ENCODE measurements at regions not wholly inside any gene's neighbourhood (a gene's known extent, or its start where the extent isn't known, plus 50 kb on each side); places are given as distances from the start of the nearest gene placed in this dataset.

GRCh38 chr12:92414170-92415070 lies 268.8 kb upstream of the BTG1 start:
- H3K27ac ChIP-seq = no peak overlapping the region
- ATAC-seq (ENCODE audit: insufficient number of reproducible peaks, low FRiP score, low read depth) (no peak), DNase-seq (ENCODE audit: low spot score) (no peak)
- no peaks in the 10 kb centered on the region for H3K27me3 ChIP-seq (replicated peaks; ENCODE audit: insufficient read depth)
- H3K9me3 ChIP-seq = no peaks in the 10 kb centered on the region
- no peak for TF ChIP-seq CTCF (IDR thresholded peaks at IDR 0.05)
- H3K4me3 ChIP-seq = no peak overlapping the region
- H3K4me1 ChIP-seq (ENCODE audit: control insufficient read depth in 1 of 2, low read depth in 2 of 2) = no peaks in the 10 kb centered on the region
- H3K36me3 ChIP-seq = no peaks in the 10 kb centered on the region

- DNase-seq (ENCODE audit: low spot score) = no peak
- no peaks in the 10 kb centered on the region for H3K9me3 ChIP-seq
- no peak overlapping the region for H3K27ac ChIP-seq
- H3K27me3 ChIP-seq (replicated peaks; ENCODE audit: insufficient read depth) = no peaks in the 10 kb centered on the region
- H3K4me3 ChIP-seq = no peak overlapping the region
- no peaks in the 10 kb centered on the region for H3K36me3 ChIP-seq
- no peak for TF ChIP-seq CTCF (IDR thresholded peaks at IDR 0.05)
- no peaks in the 10 kb centered on the region for H3K4me1 ChIP-seq (ENCODE audit: control insufficient read depth in 1 of 2, low read depth in 2 of 2)
- no peak for ATAC-seq (ENCODE audit: insufficient number of reproducible peaks, low FRiP score, low read depth)
Observed at GRCh38 chr12:92413286-92413685, 267.6 kb upstream of the BTG1 start.

GRCh38 chr12:92412856-92413255 lies 267.2 kb upstream of the BTG1 start:
- no peak for ATAC-seq (ENCODE audit: insufficient number of reproducible peaks, low FRiP score, low read depth)
- no peak for DNase-seq (ENCODE audit: low spot score)
- no peak for TF ChIP-seq CTCF (IDR thresholded peaks at IDR 0.05)

GRCh38 chr12:92411687-92412086 lies 266.0 kb upstream of the BTG1 start:
- no peak for ATAC-seq (ENCODE audit: insufficient number of reproducible peaks, low FRiP score, low read depth)
- no peaks in the 10 kb centered on the region for H3K36me3 ChIP-seq

More at GRCh38 chr12:92412856-92413255, 267.2 kb upstream of the BTG1 start:
- no peaks in the 10 kb centered on the region for H3K4me1 ChIP-seq (ENCODE audit: control insufficient read depth in 1 of 2, low read depth in 2 of 2)
- H3K27ac ChIP-seq = no peak overlapping the region
- no peaks in the 10 kb centered on the region for H3K9me3 ChIP-seq
- H3K27me3 ChIP-seq (replicated peaks; ENCODE audit: insufficient read depth) = no peaks in the 10 kb centered on the region
- no peak overlapping the region for H3K4me3 ChIP-seq
- no peaks in the 10 kb centered on the region for H3K36me3 ChIP-seq

More at GRCh38 chr12:92411687-92412086, 266.0 kb upstream of the BTG1 start:
- no peaks in the 10 kb centered on the region for H3K4me1 ChIP-seq (ENCODE audit: control insufficient read depth in 1 of 2, low read depth in 2 of 2)
- TF ChIP-seq CTCF (IDR thresholded peaks at IDR 0.05) = no peak
- H3K27me3 ChIP-seq (replicated peaks; ENCODE audit: insufficient read depth) = no peaks in the 10 kb centered on the region
- H3K27ac ChIP-seq = no peak overlapping the region
- DNase-seq (ENCODE audit: low spot score) = no peak
- H3K4me3 ChIP-seq = no peak overlapping the region
- no peaks in the 10 kb centered on the region for H3K9me3 ChIP-seq
